HG03045 (cell line): ENCODE measurements at regions not wholly inside any gene's neighbourhood (a gene's known extent, or its start where the extent isn't known, plus 50 kb on each side); places are given as distances from the start of the nearest gene placed in this dataset.
A peak's percentile ranks its signal among the peaks of the same experiment; 100 is the strongest.
"Not testable (repeated sequence)": the region's sequence is repeated elsewhere in the genome, so short reads cannot be mapped to it uniquely, and the experiment has no call there.

Source experiments
- ATAC-seq: cut with Tn5 transposase; IDR thresholded peaks from one replicate; pipeline ENCODE4 v1.9.1; 2021; ENCODE audit warnings: mild to moderate bottlenecking, moderate library complexity; ENCODE audit not compliant: unreplicated experiment

- no peak for ATAC-seq
These were observed 68.7 kb upstream of the GOLGA8B start for GRCh38 chr15:34651997-34652725.

- ATAC-seq: peak; percentile 70
These were observed 66.7 kb upstream of the GOLGA8B start for GRCh38 chr15:34650177-34650576.

GRCh38 chr15:34648294-34648631 is 64.8 kb upstream of the GOLGA8B start:
- no peak for ATAC-seq

GRCh38 chr15:34647569-34648293 is 64.3 kb upstream of the GOLGA8B start:
- no peak for ATAC-seq

- ATAC-seq: no peak
These were observed 63.5 kb upstream of the GOLGA8B start for GRCh38 chr15:34646918-34647317.

- ATAC-seq: no peak
These were observed 61.4 kb upstream of the GOLGA8B start for GRCh38 chr15:34644851-34645250.

- ATAC-seq: no peak
These were observed 60.6 kb upstream of the GOLGA8B start for GRCh38 chr15:34644061-34644460.

GRCh38 chr15:34642247-34642646 is 58.8 kb upstream of the GOLGA8B start:
- no peak for ATAC-seq

GRCh38 chr15:34640661-34641060 is 57.2 kb upstream of the GOLGA8B start:
- no peak for ATAC-seq

- ATAC-seq: no peak
These were observed 53.9 kb upstream of the GOLGA8B start for GRCh38 chr15:34637305-34637704.

GRCh38 chr15:34633602-34634001 is 50.2 kb upstream of the GOLGA8B start:
- ATAC-seq: not testable (repeated sequence)
